H9 (cell line): ENCODE measurements at regions not wholly inside any gene's neighbourhood (a gene's known extent, or its start where the extent isn't known, plus 50 kb on each side); places are given as distances from the start of the nearest gene placed in this dataset.

ENCODE experiments used
- DNase-seq: peaks from one replicate; pipeline ENCODE4 v3.0.0-alpha.2; 2017
- H2AFZ ChIP-seq: one replicate; pipeline ENCODE4 v1.6.1; 2013; ENCODE audit warnings: mild to moderate bottlenecking, low read length, control low read depth, moderate library complexity
- H2AK5ac ChIP-seq: 2 replicates; pipeline ENCODE4 v1.6.1; 2013; ENCODE audit warnings: low read length, control low read depth, mixed read lengths; ENCODE audit not compliant: insufficient read length
- H2BK120ac ChIP-seq: one replicate; pipeline ENCODE4 v1.6.1; 2013; ENCODE audit warnings: low read depth, mild to moderate bottlenecking, low read length, control low read depth, inconsistent platforms; ENCODE audit not compliant: poor library complexity, severe bottlenecking
- H2BK12ac ChIP-seq: 2 replicates; pipeline ENCODE4 v1.6.1; 2013; ENCODE audit warnings: low read length, control low read depth, mixed read lengths, low read depth; ENCODE audit not compliant: insufficient read length
- H2BK15ac ChIP-seq: 2 replicates; pipeline ENCODE4 v1.6.1; 2013; ENCODE audit warnings: low read depth, low read length, control low read depth
- H2BK20ac ChIP-seq: one replicate; pipeline ENCODE4 v1.6.1; 2013; ENCODE audit warnings: low read depth, mild to moderate bottlenecking, low read length, control low read depth, inconsistent platforms; ENCODE audit not compliant: poor library complexity, severe bottlenecking
- H2BK5ac ChIP-seq: 2 replicates; pipeline ENCODE4 v1.6.1; 2013; ENCODE audit warnings: low read length, control low read depth, mixed read lengths; ENCODE audit not compliant: insufficient read length
- H3K14ac ChIP-seq: 2 replicates; pipeline ENCODE4 v1.6.1; 2013; ENCODE audit warnings: low read length, control low read depth; ENCODE audit not compliant: insufficient read depth
- H3K18ac ChIP-seq: 2 replicates; pipeline ENCODE4 v1.6.1; 2013; ENCODE audit warnings: low read depth, mild to moderate bottlenecking, mixed read lengths, low read length, control low read depth; ENCODE audit not compliant: insufficient read length
- H3K23ac ChIP-seq: 2 replicates; pipeline ENCODE4 v1.6.1; 2013; ENCODE audit warnings: low read length, control low read depth, mixed read lengths, low read depth; ENCODE audit not compliant: insufficient read length
- H3K23me2 ChIP-seq: 2 replicates; pipeline ENCODE4 v1.6.1; 2013; ENCODE audit warnings: low read depth, mild to moderate bottlenecking, mixed read lengths, low read length, control low read depth; ENCODE audit not compliant: insufficient read length, poor library complexity, severe bottlenecking
- H3K27ac ChIP-seq: 2 replicates; pipeline ENCODE4 v1.5.1; 2013; ENCODE audit warnings: low read length, control low read depth, mixed read lengths, low read depth; ENCODE audit not compliant: insufficient read length
- H3K27me3 ChIP-seq: 2 replicates; pipeline ENCODE4 v1.6.1; 2013; ENCODE audit warnings: low read length, control low read depth, inconsistent platforms; ENCODE audit not compliant: insufficient read depth
- H3K4ac ChIP-seq: 2 replicates; pipeline ENCODE4 v1.6.1; 2013; ENCODE audit warnings: low read depth, mild to moderate bottlenecking, control low read depth, inconsistent platforms, low read length, moderate library complexity
- H3K4me1 ChIP-seq: 2 replicates; pipeline ENCODE4 v1.6.1; 2013; ENCODE audit warnings: low read length, control low read depth, inconsistent platforms; ENCODE audit not compliant: insufficient read depth
- H3K4me2 ChIP-seq: 2 replicates; pipeline ENCODE4 v1.6.1; 2013; ENCODE audit warnings: low read length, control low read depth, mixed read lengths; ENCODE audit not compliant: insufficient read length, insufficient read depth
- H3K56ac ChIP-seq: 2 replicates; pipeline ENCODE4 v1.6.1; 2013; ENCODE audit warnings: low read depth, mild to moderate bottlenecking, mixed read lengths, low read length, control low read depth; ENCODE audit not compliant: insufficient read length
- H3K79me1 ChIP-seq: 2 replicates; pipeline ENCODE4 v1.6.1; 2013; ENCODE audit warnings: low read depth, mild to moderate bottlenecking, moderate library complexity, low read length, control low read depth, inconsistent platforms; ENCODE audit not compliant: insufficient read depth, poor library complexity, severe bottlenecking
- H3K79me2 ChIP-seq: 2 replicates; pipeline ENCODE4 v1.6.1; 2013; ENCODE audit warnings: low read length, control low read depth, inconsistent platforms; ENCODE audit not compliant: insufficient read depth
- H3K9ac ChIP-seq: 2 replicates; pipeline ENCODE4 v1.6.1; 2013; ENCODE audit warnings: low read length, control low read depth, mixed read lengths; ENCODE audit not compliant: insufficient read length; ENCODE audit errors: extremely low read depth
- H3K9me3 ChIP-seq: one replicate; pipeline ENCODE4 v1.6.1; 2013; ENCODE audit warnings: low read depth, low read length, inconsistent platforms; ENCODE audit not compliant: control insufficient read depth
- H3T11ph ChIP-seq: one replicate; pipeline ENCODE4 v1.6.1; 2013; ENCODE audit warnings: mild to moderate bottlenecking, low read length, control low read depth, inconsistent platforms
- H4K20me1 ChIP-seq: one replicate; pipeline ENCODE4 v1.6.1; 2013; ENCODE audit not compliant: control insufficient read depth, insufficient read length, insufficient read depth
- H4K5ac ChIP-seq: 2 replicates; pipeline ENCODE4 v1.6.1; 2013; ENCODE audit warnings: low read depth, mild to moderate bottlenecking, mixed read lengths, low read length, control low read depth; ENCODE audit not compliant: insufficient read length
- H4K8ac ChIP-seq: replicated peaks from 2 replicates; pipeline ENCODE4 v1.6.1; 2013; ENCODE audit warnings: low read length, control low read depth, mixed read lengths, low read depth; ENCODE audit not compliant: insufficient read length
- H4K91ac ChIP-seq: 2 replicates; pipeline ENCODE4 v1.6.1; 2013; ENCODE audit warnings: low read depth, mild to moderate bottlenecking, moderate library complexity, mixed read lengths, low read length, control low read depth; ENCODE audit not compliant: insufficient read length
- H3K27ac Mint-ChIP-seq, 3 experiments: 2 replicates in 2 of 3; 3 replicates in 1 of 3; pipeline ENCODE4 v1.8.0; 2020 to 2021; ENCODE audit warnings: mixed read lengths in 3 of 3, mild to moderate bottlenecking in 1 of 3, moderate library complexity in 1 of 3
- H3K27me3 Mint-ChIP-seq: 2 replicates; pipeline ENCODE4 v1.8.0; 2021; ENCODE audit warnings: low read depth, mild to moderate bottlenecking, moderate library complexity, mixed read lengths
- H3K36me3 Mint-ChIP-seq, 3 experiments: 2 replicates in 2 of 3; 3 replicates in 1 of 3; pipeline ENCODE4 v1.8.0; 2020 to 2021; ENCODE audit warnings: low read depth in 3 of 3, mixed read lengths in 3 of 3; ENCODE audit not compliant: insufficient read depth in 1 of 3
- H3K4me1 Mint-ChIP-seq, 2 experiments: 2 replicates each; pipeline ENCODE4 v1.8.0; 2020; ENCODE audit warnings: mixed read lengths in 2 of 2
- H3K4me3 Mint-ChIP-seq, 2 experiments: 2 replicates in 1 of 2; 3 replicates in 1 of 2; pipeline ENCODE4 v1.8.0; 2020 to 2021; ENCODE audit warnings: mild to moderate bottlenecking in 2 of 2, mixed read lengths in 2 of 2, moderate library complexity in 1 of 2
- H3K9me3 Mint-ChIP-seq, 2 experiments: 2 replicates in 1 of 2; 3 replicates in 1 of 2; pipeline ENCODE4 v1.8.0; 2020; ENCODE audit warnings: mild to moderate bottlenecking in 2 of 2, mixed read lengths in 2 of 2, moderate library complexity in 1 of 2
- CTCF ChIP-seq: fragments of 200-600 bp; sonication (generic); conservative IDR thresholded peaks from 3 replicates; pipeline ENCODE4 v1.8.0; 2021; ENCODE audit warnings: antibody characterized with exemption, mild to moderate bottlenecking
- WGBS: extraction: QIAGEN DNeasy Blood & Tissue Kit; methylation state at CpG from one replicate; pipeline ENCODE4 v1.1.7; 2013; ENCODE audit warnings: missing lambda C conversion rate, low lambda C conversion rate, mixed read lengths; ENCODE audit not compliant: insufficient read length; ENCODE audit errors: extremely low coverage; 5-methylcytosine and 5-hydroxymethylcytosine counted together

- Histone ChIP-seq H3K4me2 (no peak overlapping the region), H3K79me2 (no peaks in the 10 kb centered on the region), H4K5ac (no peak overlapping the region), H4K8ac (no peak overlapping the region), H3K9me3 (no peaks in the 10 kb centered on the region), H3K23ac (no peak overlapping the region), H3K4me1 (no peaks in the 10 kb centered on the region), H2AFZ (no peak overlapping the region), H3K27ac (no peak overlapping the region), H4K20me1 (no peaks in the 10 kb centered on the region), H3K56ac (no peak overlapping the region), H3K18ac (no peak overlapping the region), H2BK15ac (no peak overlapping the region), H3T11ph (no peak overlapping the region), H3K27me3 (no peaks in the 10 kb centered on the region), H3K23me2 (no peaks in the 10 kb centered on the region), H2BK5ac (no peak overlapping the region), H2BK12ac (no peak overlapping the region), H2BK120ac (no peak overlapping the region), H3K4ac (no peak overlapping the region), H2AK5ac (no peak overlapping the region), H3K14ac (no peak overlapping the region), H3K9ac (no peak overlapping the region), H3K79me1 (no peaks in the 10 kb centered on the region), H2BK20ac (no peak overlapping the region), H4K91ac (no peak overlapping the region)
- no peak for TF ChIP-seq CTCF
- Mint-ChIP-seq H3K36me3 (peaks cover 7 to 29% (median 8%) of the 10 kb centered on the region in 3 experiments), H3K27ac (no peak overlapping the region), H3K27me3 (no peaks in the 10 kb centered on the region), H3K4me3 (no peak overlapping the region), H3K9me3 (peaks cover 15% of the 10 kb centered on the region in 2 experiments), H3K4me1 (no peaks in the 10 kb centered on the region)
- DNase-seq, result no peak
- WGBS, result no CpG with 5 or more reads among the region's 3 CpGs
Observed at GRCh38 chr3:106942051-106942450, 435.2 kb upstream of the CCDC54 start.
